HG02885 (cell line): ENCODE measurements at regions not wholly inside any gene's neighbourhood (a gene's known extent, or its start where the extent isn't known, plus 50 kb on each side); places are given as distances from the start of the nearest gene placed in this dataset.
"Not testable (repeated sequence)": the region's sequence is repeated elsewhere in the genome, so short reads cannot be mapped to it uniquely, and the experiment has no call there.

Source experiments
- ATAC-seq: cut with Tn5 transposase; IDR thresholded peaks from one replicate; pipeline ENCODE4 v1.9.1; 2021; ENCODE audit warnings: mild to moderate bottlenecking; ENCODE audit not compliant: unreplicated experiment, poor library complexity

DNA sequence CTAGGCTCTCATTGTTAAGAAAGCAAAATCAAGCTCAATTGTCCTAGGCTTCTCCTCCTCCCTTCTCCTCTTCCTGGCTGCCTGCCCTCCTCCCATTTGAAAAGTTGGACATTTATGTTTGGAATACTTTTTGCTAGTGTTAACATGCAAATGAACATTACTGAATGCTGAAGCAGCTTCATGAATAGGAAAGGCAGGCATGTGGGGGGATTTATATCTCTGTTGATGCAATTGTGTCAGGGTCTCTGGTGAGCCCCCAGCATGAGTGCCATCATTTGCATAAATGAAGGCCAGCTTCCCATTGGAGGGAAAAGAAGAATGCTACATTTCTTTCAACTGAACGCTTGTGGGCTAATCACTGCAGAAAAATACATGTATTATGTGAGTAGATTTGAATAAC lies 160.1 kb upstream of the NDST3 start:
- no peak for ATAC-seq

- no peak for ATAC-seq
These were observed 144.3 kb upstream of the NDST3 start for GRCh38 chr4:117889978-117890377.

DNA sequence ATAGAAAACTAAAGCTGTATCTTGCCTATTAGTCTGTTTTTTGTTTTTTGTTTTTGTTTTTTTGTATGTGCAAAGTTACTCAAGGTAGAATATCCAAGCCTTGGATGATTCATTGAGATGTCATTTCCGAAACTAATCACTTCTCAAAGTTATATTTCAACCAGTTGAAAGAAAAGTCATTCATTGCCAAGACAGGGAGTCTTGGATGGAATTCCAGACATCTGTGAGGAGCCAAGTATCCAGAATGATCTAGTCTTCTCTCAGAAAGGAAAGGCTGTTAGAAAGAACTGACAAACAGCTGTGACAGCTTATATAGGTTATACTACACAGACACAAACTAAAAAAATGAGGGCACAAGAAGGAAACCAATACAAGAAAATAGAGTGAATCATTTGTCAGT lies 141.1 kb upstream of the NDST3 start:
- no peak for ATAC-seq

DNA sequence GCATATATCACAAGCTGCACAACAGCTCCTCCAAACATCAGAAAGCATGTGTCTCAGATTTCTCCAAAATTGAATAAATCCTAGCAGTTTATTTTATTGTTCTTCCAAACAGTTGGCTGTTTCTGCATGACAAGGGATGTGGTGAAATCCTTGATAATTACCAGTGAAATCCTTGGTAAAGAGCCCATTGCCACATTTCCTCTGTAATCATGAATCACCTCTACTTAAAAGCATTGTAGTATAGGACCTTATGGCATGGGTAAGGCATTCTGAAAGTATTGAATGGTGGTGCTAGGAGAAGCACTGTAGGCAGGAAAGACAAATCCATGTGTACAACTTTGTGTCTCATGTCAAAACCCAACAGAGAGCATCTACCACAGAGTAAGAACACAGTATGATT lies 135.8 kb upstream of the NDST3 start:
- ATAC-seq = no peak

DNA sequence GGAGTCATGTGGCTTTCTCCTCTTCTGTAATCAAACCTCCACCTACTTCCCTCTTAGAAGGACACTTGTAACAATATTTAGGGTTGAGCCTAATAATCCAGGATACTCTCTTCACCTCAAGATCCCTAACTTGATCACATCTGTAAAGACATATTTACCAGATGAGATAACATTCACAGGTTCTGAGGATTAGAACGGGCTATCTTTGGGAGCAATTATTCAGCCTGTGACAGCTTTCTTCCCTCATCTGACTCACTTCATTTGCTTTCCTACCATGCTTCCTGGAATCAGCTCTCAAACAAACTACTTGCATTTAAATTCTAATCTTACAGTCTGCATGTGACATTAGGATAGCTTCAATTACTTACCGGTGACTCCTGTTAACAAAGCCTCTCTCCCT lies 133.5 kb upstream of the NDST3 start:
- ATAC-seq = no peak

GRCh38 chr4:117907646-117908045 lies 126.6 kb upstream of the NDST3 start:
- no peak for ATAC-seq

- no peak for ATAC-seq
These were observed 125.7 kb upstream of the NDST3 start for GRCh38 chr4:117908306-117909207.

DNA sequence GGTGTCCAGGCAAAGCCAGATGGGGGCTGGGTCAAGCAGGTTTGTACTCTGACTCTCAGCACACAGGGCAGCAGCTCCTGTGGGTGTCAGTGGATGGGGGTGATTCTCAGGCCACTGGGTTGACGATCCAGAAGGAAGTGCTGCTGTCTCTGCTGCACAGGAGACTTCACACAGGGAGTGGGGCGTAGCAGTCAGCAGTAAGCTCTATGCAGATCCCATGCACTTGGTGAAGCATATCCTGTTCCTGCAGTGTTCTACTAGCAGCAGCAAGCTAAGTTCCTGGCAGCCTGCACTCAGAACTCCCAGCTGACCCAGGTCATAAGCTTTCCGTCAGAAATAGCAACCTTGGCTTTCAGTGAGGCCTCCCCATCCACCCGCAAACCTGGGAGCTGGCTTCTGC lies 117.6 kb upstream of the NDST3 start:
- no peak for ATAC-seq

DNA sequence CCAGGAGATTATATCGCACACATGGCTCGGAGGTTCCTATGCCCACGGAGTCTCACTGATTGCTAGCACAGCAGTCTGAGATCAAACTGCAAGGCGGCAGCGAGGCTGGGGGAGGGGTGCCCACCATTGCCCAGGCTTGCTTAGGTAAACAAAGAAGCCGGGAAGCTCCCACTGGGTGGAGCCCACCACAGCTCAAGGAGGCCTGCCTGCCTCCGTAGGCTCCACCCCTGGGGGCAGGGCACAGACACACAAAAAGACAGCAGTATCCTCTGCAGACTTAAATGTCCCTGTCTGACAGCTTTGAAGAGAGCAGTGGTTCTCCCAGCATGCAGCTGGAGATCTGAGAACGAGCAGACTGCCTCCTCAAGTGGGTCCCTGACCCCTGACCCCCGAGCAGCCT lies 112.0 kb upstream of the NDST3 start:
- not testable (repeated sequence) for ATAC-seq

DNA sequence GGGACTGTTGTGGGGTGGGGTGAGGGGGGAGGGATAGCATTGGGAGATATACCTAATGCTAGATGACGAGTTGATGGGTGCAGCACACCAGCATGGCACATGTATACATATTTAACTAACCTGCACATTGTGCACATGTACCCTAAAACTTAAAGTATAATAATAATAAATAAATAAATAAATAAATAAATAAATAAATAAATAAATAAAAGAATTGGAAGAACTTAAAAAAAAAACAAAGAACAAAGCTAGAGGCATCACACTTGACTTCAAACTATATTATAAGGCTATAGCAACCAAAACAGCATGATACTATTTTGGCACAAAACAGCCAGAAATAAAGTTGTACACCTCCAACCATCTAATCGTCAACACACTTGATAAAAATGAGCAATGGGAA lies 106.5 kb upstream of the NDST3 start:
- ATAC-seq = not testable (repeated sequence)

GRCh38 chr4:117941611-117942010 lies 92.7 kb upstream of the NDST3 start:
- no peak for ATAC-seq

DNA sequence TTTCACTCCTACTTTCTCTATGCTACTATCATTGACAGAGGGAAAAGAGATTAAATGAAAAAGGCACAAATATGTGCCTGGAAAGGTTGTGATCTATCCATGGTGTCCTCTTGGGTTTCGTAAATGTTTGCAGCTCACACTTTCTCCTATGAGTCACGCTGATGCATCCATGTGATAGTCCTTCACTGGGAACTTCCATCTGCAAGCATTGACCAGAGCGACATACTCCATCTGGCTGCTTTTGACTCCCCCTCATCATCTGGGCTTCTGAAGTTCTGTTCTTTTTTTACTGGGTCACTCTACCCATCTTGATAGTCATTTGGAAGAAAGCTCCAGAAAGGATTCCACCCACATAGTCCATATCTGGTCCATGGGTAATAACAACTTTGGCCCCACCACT lies 84.7 kb upstream of the NDST3 start:
- ATAC-seq = no peak

- no peak for ATAC-seq
These were observed 76.7 kb upstream of the NDST3 start for GRCh38 chr4:117957571-117957970.

DNA sequence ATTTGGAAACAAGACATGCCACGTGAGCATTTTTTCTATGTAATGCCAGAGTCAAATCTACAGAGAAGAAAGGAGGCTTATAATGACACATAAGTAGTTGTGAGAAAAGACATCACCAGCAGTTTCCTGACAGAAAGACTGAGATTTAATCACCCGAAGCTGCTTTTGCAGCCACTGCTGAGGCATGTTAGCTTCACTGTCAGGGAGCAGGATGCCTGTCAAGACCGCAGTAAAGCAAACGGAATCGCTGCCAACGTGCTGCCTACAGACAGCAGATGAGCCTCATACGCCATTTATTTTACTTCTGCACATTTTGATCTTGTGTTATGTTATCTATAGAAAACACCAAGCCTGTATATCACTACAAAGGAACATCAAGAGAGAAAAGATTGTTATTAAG lies 68.7 kb upstream of the NDST3 start:
- ATAC-seq = no peak

GRCh38 chr4:117968606-117969005 lies 65.7 kb upstream of the NDST3 start:
- no peak for ATAC-seq

DNA sequence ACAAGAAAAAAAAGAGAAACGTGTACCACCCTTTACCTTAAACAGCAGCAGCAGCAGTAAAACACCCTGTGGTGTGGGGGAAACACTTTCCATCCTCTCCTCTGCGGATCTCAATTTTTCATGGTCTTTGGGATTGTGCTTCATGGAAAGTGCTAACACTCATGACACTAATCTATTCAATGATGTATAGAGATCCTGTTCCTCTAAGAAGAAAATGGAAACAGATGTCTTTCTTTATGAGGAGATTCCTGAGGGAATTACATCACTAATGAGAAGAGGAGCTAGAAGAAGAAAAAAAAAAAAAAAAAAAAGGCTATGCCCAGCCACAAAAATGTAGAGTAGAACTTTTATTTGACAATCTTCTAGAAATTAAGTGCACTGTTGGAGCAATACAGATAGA lies 62.9 kb upstream of the NDST3 start:
- ATAC-seq = no peak

GRCh38 chr4:117983541-117984365 lies 50.5 kb upstream of the NDST3 start:
- no peak for ATAC-seq

GRCh38 chr4:117984366-117984680 lies 50.0 kb upstream of the NDST3 start:
- ATAC-seq = no peak
